ENCODE measurements at regions not wholly inside any gene's neighbourhood (a gene's known extent, or its start where the extent isn't known, plus 50 kb on each side); places are given as distances from the start of the nearest gene placed in this dataset.

DNA sequence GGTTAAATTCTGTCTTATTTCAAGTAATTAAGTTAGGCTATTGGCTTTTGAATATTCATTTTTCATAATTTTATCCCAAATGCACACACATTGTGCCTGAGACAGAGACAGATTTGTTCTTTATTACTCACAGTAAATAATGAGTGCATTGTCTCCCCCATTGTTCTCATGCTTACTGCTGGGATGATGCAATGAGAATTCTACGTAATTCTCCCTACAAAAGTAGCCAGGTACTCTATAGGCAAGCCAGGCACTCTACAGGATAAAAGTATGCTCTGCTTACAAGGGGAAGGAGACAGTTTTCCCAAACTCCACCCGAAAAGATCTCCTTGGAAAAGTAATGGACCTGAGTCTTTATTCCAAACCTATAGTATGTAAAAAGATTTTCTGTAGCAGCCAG, 1890.7 kb upstream of the PCDH10 start:
- no peak overlapping the region for H3K4me3 ChIP-seq (ENCODE audit: low read depth, low read length)
- DNase-seq (ENCODE audit: low read depth) = no peak
- TF ChIP-seq, protein P1, sequence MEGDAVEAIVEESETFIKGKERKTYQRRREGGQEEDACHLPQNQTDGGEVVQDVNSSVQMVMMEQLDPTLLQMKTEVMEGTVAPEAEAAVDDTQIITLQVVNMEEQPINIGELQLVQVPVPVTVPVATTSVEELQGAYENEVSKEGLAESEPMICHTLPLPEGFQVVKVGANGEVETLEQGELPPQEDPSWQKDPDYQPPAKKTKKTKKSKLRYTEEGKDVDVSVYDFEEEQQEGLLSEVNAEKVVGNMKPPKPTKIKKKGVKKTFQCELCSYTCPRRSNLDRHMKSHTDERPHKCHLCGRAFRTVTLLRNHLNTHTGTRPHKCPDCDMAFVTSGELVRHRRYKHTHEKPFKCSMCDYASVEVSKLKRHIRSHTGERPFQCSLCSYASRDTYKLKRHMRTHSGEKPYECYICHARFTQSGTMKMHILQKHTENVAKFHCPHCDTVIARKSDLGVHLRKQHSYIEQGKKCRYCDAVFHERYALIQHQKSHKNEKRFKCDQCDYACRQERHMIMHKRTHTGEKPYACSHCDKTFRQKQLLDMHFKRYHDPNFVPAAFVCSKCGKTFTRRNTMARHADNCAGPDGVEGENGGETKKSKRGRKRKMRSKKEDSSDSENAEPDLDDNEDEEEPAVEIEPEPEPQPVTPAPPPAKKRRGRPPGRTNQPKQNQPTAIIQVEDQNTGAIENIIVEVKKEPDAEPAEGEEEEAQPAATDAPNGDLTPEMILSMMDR (IDR thresholded peaks at IDR 0.05; ENCODE audit: insufficient read depth, low read depth, low read length, missing control alignments) = no peak

DNA sequence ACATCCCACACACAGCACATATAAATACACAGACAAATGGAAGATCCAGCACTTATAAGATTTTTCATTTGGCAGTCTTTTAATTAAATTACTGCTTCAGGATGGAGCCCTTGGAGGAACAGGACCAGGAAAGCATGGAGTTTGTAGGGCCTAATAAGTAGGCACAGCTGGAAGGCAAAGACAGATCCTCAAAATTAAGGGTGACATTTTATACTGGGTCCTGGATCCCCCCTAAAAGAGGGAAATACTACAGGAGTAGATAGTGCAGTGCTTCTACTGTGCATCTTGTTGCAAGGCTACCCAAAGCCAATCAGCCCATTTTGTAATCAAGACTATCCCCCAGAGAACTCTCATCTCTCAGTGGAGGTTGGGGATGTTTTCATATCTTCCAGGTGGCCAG, 1860.7 kb upstream of the PCDH10 start:
- no peak for DNase-seq (ENCODE audit: low read depth)

DNA sequence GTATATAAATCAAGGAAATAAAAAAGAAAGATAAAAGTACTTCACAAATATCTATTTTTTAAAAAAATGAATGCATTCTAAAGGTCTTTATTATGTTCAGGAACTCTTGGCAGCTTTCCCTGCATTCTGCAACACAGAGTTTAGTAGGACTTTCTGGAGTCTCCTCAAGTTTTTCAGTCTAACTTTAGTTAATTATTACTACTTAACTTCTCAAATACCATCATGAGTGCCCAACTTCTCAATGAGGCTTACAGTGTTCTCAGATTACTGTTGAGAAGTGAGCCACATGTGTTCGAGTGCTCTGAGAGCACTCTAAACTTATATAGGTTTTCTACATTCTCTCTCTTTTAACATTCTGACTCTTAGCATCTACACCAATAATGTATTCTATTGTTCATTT, 1852.9 kb upstream of the PCDH10 start:
- H3K4me3 ChIP-seq (ENCODE audit: low read depth, low read length) = no peak overlapping the region
- DNase-seq (ENCODE audit: low read depth) = no peak
- TF ChIP-seq, protein P1 (IDR thresholded peaks at IDR 0.05; ENCODE audit: insufficient read depth, low read depth, low read length, missing control alignments) = no peak

More for the DNA sequence above, 1860.7 kb upstream of the PCDH10 start:
- no peak overlapping the region for H3K4me3 ChIP-seq (ENCODE audit: low read depth, low read length)
- TF ChIP-seq, protein P1 (IDR thresholded peaks at IDR 0.05; ENCODE audit: insufficient read depth, low read depth, low read length, missing control alignments) = no peak

DNA sequence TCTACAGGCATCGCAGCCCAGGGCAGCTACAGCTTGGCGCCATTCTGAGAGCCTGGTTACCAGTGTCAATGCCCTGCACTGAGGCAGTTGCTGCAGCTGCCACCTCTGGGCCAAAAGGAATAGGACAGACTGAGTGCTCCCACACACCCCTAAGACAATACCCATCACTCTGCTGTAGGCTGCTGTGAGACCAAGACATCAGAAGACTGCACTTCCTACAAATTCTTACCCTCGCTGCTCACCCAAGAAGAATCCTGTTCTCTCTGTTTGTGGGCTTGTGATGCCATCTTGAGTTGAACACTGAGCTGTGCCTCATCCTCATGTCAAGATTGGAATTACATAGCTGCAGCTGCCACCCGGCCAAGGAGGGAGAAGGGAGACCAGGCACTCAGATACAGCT, 1847.0 kb upstream of the PCDH10 start:
- no peak overlapping the region for H3K4me3 ChIP-seq (ENCODE audit: low read depth, low read length)
- DNase-seq (ENCODE audit: low read depth) = peak; percentile 21
- TF ChIP-seq, protein P1 (IDR thresholded peaks at IDR 0.05; ENCODE audit: insufficient read depth, low read depth, low read length, missing control alignments) = no peak

DNA sequence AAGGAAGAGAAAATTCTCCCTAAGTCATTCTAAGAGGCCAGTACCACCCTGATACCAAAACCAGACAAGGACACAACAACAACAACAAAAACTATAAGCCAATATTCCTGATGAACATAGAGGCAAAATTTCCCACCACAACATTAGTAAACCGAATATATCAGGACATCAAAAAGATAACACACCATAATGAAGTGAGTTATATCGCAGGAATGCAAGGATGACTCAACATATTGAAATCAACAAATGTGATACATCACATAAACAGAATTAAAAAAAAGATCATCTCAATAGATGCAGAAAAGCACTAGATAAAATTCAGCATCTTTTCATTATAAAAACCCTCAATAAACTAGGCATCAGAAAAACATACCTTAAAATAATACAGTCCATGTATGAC, 1844.4 kb upstream of the PCDH10 start:
- DNase-seq (ENCODE audit: low read depth) = no peak
- TF ChIP-seq, protein P1 (IDR thresholded peaks at IDR 0.05; ENCODE audit: insufficient read depth, low read depth, low read length, missing control alignments) = no peak
- H3K4me3 ChIP-seq (ENCODE audit: low read depth, low read length) = no peak overlapping the region

DNA sequence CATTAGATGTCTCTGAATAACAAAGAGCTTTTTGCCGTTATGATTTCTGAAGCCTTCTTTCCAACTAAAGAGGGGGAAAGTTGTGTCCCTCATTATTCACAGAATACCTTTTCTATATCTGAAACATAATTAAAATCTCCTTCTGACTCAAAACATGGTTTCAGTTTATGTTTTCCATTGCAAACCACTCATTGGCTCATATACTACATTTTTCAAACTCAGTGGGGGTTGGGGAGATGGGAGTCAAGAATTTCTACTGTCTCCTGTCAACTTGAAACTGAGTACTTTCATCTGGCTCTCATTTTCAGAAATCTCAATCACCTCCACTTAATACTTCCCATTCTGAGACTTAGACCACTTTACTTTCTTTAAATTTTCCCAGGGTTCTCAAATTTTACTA, 1839.5 kb upstream of the PCDH10 start:
- DNase-seq (ENCODE audit: low read depth) = peak; percentile 46

DNA sequence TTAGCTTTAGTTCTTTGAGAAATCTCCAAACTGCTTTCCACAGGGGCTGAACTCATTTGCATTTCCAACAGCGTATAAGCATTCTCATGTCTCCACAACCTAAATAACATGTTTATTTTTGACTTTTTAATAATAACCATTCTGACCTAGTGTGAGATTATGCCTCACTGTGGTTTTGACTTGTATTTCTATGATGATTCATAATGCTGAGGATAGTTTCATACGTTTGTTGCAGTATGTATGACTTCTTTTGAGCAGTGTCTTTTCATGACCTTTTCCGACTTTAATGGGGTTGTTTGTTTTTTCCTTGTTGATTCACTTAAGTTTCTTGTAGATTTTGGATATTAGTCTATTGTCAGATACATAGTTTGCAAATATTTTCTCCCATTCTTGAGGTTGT, 1833.0 kb upstream of the PCDH10 start:
- TF ChIP-seq, protein P1 (IDR thresholded peaks at IDR 0.05; ENCODE audit: insufficient read depth, low read depth, low read length, missing control alignments) = no peak
- H3K4me3 ChIP-seq (ENCODE audit: low read depth, low read length) = no peak overlapping the region
- peak; percentile 40 for DNase-seq (ENCODE audit: low read depth)

More for the DNA sequence above, 1839.5 kb upstream of the PCDH10 start:
- TF ChIP-seq, protein P1 (IDR thresholded peaks at IDR 0.05; ENCODE audit: insufficient read depth, low read depth, low read length, missing control alignments) = no peak
- H3K4me3 ChIP-seq (ENCODE audit: low read depth, low read length) = no peak overlapping the region

Measured in GM12865 (cell line).